A549 (cell line): ENCODE measurements at regions not wholly inside any gene's neighbourhood (a gene's known extent, or its start where the extent isn't known, plus 50 kb on each side); places are given as distances from the start of the nearest gene placed in this dataset.

ENCODE experiments used
- ATAC-seq, 2 experiments: fragments of 200-7000 bp in 1 of 2; fragments of >200 bp in 1 of 2; cut with Nextera tagmentation in 1 of 2; cut with Tn5 transposase in 1 of 2; 3 replicates each; pipeline versions ENCODE4 v1.8.0 to v1.9.1; 2018 to 2020; ENCODE audit warnings: mild to moderate bottlenecking in 1 of 2, moderate library complexity in 1 of 2
- CTCF ChIA-PET: fragments of 300-600 bp; sonication (Branson Sonifier 250); formaldehyde crosslinking; extraction: SDS; loops from one replicate; lab custom pipeline; 2021; ENCODE audit warnings: antibody characterized with exemption, inconsistent platforms; lab: Yijun Ruan, JAX
- POLR2A ChIA-PET: fragments of 350-600 bp; formaldehyde crosslinking; extraction: SDS; loops from one replicate; lab custom pipeline; 2021; ENCODE audit warnings: antibody characterized with exemption, inconsistent platforms; lab: Yijun Ruan, JAX
- DNase-seq, 2 experiments: peaks; one replicate each; pipeline versions ENCODE4 v3.0.0 to v3.0.0-alpha.2; 2011 to 2016; ENCODE audit warnings: low read depth in 1 of 2, low spot score in 1 of 2
- FAIRE-seq: peaks from 2 replicates; lab custom pipeline; 2011; peaks lifted over from hg19 to GRCh38; lab: Jason Lieb, UNC
- H3K27ac ChIP-seq, 2 experiments: fragments of >200 bp; sonication (Bioruptor Twin); formaldehyde crosslinking; 3 replicates each; pipeline ENCODE4 v1.5.1; 2016 to 2017
- H3K4me1 ChIP-seq: fragments of >200 bp; sonication (Bioruptor Twin); formaldehyde crosslinking; 3 replicates; pipeline ENCODE4 v1.6.1; 2016
- H3K4me2 ChIP-seq: fragments of >200 bp; sonication (Bioruptor Twin); formaldehyde crosslinking; 3 replicates; pipeline ENCODE4 v1.6.1; 2016
- H3K4me3 ChIP-seq: fragments of >200 bp; sonication (Bioruptor Twin); formaldehyde crosslinking; 3 replicates; pipeline ENCODE4 v1.5.1; 2016
- H3K9me3 ChIP-seq: fragments of >200 bp; sonication (Bioruptor Twin); formaldehyde crosslinking; 3 replicates; pipeline ENCODE4 v1.6.1; 2016
- CBX8 ChIP-seq: fragments of 200-600 bp; sonication (generic); IDR thresholded peaks from 2 replicates; pipeline ENCODE4 v1.6.1; 2016
- CEBPB ChIP-seq, 2 experiments: fragments of >200 bp in 1 of 2; sonication (Bioruptor Twin) in 1 of 2; formaldehyde crosslinking in 1 of 2; IDR thresholded peaks; 2 replicates each; pipeline ENCODE4 v1.6.1; 2012 to 2016
- CHD4 ChIP-seq: fragments of 200-600 bp; sonication (generic); IDR thresholded peaks from 2 replicates; pipeline ENCODE4 v1.6.1; 2016; ENCODE audit warnings: antibody characterized with exemption, mild to moderate bottlenecking, borderline replicate concordance
- EHMT2 ChIP-seq: fragments of 200-600 bp; sonication (generic); IDR thresholded peaks from 2 replicates; pipeline ENCODE4 v1.6.1; 2016; ENCODE audit warnings: antibody characterized with exemption, low read depth, mild to moderate bottlenecking, moderate library complexity
- EP300 ChIP-seq, 2 experiments: fragments of >200 bp; sonication (Bioruptor Twin); formaldehyde crosslinking; IDR thresholded peaks; 2 replicates in 1 of 2; 3 replicates in 1 of 2; pipeline ENCODE4 v1.6.1; 2016 to 2017
- FOSB ChIP-seq: fragments of 250-450 bp; sonication (Bioruptor Pico); IDR thresholded peaks from 2 replicates; pipeline ENCODE4 v1.5.0; 2020; ENCODE audit warnings: mild to moderate bottlenecking, moderate library complexity
- FOSL2 ChIP-seq, 2 experiments: fragments of 450-650 bp in 1 of 2; fragments of >200 bp in 1 of 2; sonication (Bioruptor Twin) in 1 of 2; formaldehyde crosslinking; IDR thresholded peaks; 2 replicates each; pipeline versions ENCODE4 v1.5.0 to v1.6.1; 2016 to 2020; ENCODE audit warnings: mild to moderate bottlenecking in 1 of 2, moderate library complexity in 1 of 2
- FOXS1 ChIP-seq: fragments of 250-450 bp; sonication (Bioruptor Pico); IDR thresholded peaks from 2 replicates; pipeline ENCODE4 v1.5.0; 2020; ENCODE audit warnings: mild to moderate bottlenecking, moderate library complexity
- HDAC2 ChIP-seq: fragments of 200-600 bp; sonication (generic); IDR thresholded peaks from 2 replicates; pipeline ENCODE4 v1.6.1; 2016
- HOXB13 ChIP-seq: fragments of 250-450 bp; sonication (Bioruptor Pico); IDR thresholded peaks from 2 replicates; pipeline ENCODE4 v1.5.0; 2020; ENCODE audit warnings: low read depth, mild to moderate bottlenecking, moderate library complexity
- HOXB5 ChIP-seq: fragments of 250-450 bp; sonication (Bioruptor Pico); IDR thresholded peaks from 2 replicates; pipeline ENCODE4 v1.5.0; 2020; ENCODE audit warnings: mild to moderate bottlenecking, moderate library complexity
- KDM5A ChIP-seq: fragments of 200-600 bp; sonication (generic); IDR thresholded peaks from 2 replicates; pipeline ENCODE4 v1.6.1; 2016; ENCODE audit warnings: antibody characterized with exemption, mild to moderate bottlenecking
- MAFK ChIP-seq: fragments of 450-650 bp; IDR thresholded peaks from 2 replicates; pipeline ENCODE4 v1.6.1; 2014; ENCODE audit not compliant: partially characterized antibody
- POLR2A ChIP-seq: IDR thresholded peaks from 2 replicates; pipeline ENCODE4 v1.6.1; 2012; ENCODE audit warnings: mild to moderate bottlenecking, low read length
- RAD21 ChIP-seq, 2 experiments: fragments of >200 bp in 1 of 2; sonication (Bioruptor Twin) in 1 of 2; formaldehyde crosslinking in 1 of 2; IDR thresholded peaks in 1 of 2; conservative IDR thresholded peaks in 1 of 2; 2 replicates in 1 of 2; 3 replicates in 1 of 2; pipeline ENCODE4 v1.6.1; 2012 to 2018; ENCODE audit warnings: inconsistent platforms in 1 of 2
- RCOR1 ChIP-seq: fragments of 150-350 bp; IDR thresholded peaks from 2 replicates; pipeline ENCODE4 v1.6.1; 2014; ENCODE audit warnings: antibody characterized with exemption, low read length, low read depth
- RFX5 ChIP-seq: fragments of 450-650 bp; IDR thresholded peaks from 2 replicates; pipeline ENCODE4 v1.7.1; 2014; ENCODE audit warnings: antibody characterized with exemption, mild to moderate bottlenecking, moderate library complexity
- RNF2 ChIP-seq: fragments of 200-600 bp; sonication (generic); IDR thresholded peaks from 2 replicates; pipeline ENCODE4 v1.6.1; 2016; ENCODE audit warnings: low read depth, mild to moderate bottlenecking, antibody characterized with exemption, moderate library complexity, borderline replicate concordance
- TP53 ChIP-seq: fragments of 250-450 bp; sonication (Bioruptor Pico); IDR thresholded peaks from 2 replicates; pipeline ENCODE4 v1.5.0; 2021; ENCODE audit warnings: mild to moderate bottlenecking, moderate library complexity
- WGBS: methylation state at CpG from one replicate; pipeline ENCODE4 v1.1.6; 2017; ENCODE audit errors: missing lambda C conversion rate; 5-methylcytosine and 5-hydroxymethylcytosine counted together
- TF ChIP-seq, protein P1 (sequence below): fragments of 250-450 bp; sonication (Bioruptor Pico); IDR thresholded peaks from 2 replicates; pipeline ENCODE4 v1.5.0; 2021; ENCODE audit warnings: mild to moderate bottlenecking, moderate library complexity, borderline replicate concordance
- TF ChIP-seq, protein P2 (sequence below): fragments of 150-350 bp; IDR thresholded peaks from 2 replicates; pipeline ENCODE4 v1.6.1; 2014; ENCODE audit warnings: low read depth, mild to moderate bottlenecking, low read length

DNA sequence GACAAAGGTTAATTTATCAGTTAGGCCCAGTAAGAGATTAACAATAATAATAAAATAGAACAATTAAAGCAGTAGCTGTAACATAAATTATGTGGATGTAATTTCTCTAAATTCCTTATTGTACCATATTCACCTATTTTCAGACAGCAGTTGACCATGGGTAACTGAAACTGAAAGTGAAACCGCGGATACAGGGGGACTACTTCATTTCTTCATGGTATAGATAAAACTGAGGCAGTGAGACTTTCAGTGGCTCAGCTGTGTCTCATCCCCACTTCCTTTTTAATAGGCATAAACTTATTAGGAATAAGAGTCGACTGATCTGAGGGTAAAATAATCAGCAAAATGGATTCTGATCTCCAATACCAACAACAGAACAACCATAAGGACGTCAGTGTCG, 174.0 kb upstream of the WWC1 start:
- whole genome bisulfite sequencing, result 46% methylated on average over 5 of the region's 5 CpGs
- no peak overlapping the region for H3K4me3 ChIP-seq
- no peak overlapping the region for H3K27ac ChIP-seq
- H3K4me2 ChIP-seq, result peak overlapping the region; percentile 46; the same call in 2 of the 3 replicates
- H3K9me3 ChIP-seq, result no peaks in the 10 kb centered on the region
- CTCF ChIA-PET, result interaction anchor here (0.6 to 1.0 kb wide), 4 partner anchors 91 to 306 kb away, joined by 3 read pairs; no protein-coding TSS in a partner anchor
- FAIRE-seq (no peak), DNase-seq (no peak)
- no peak for TF ChIP-seq POLR2A
- TF ChIP-seq KDM5A, result no peak
- TF ChIP-seq CEBPB (IDR thresholded peaks at IDR 0.05), result no peak
- no peak for TF ChIP-seq HDAC2
- TF ChIP-seq FOXS1 (CRISPR knock-in tag), result no peak
- TF ChIP-seq, all 56 proteins: peak for 0
- H3K4me1 ChIP-seq, result no peaks in the 10 kb centered on the region
- ATAC-seq, result no peak
- POLR2A ChIA-PET, result no interaction called here

DNA sequence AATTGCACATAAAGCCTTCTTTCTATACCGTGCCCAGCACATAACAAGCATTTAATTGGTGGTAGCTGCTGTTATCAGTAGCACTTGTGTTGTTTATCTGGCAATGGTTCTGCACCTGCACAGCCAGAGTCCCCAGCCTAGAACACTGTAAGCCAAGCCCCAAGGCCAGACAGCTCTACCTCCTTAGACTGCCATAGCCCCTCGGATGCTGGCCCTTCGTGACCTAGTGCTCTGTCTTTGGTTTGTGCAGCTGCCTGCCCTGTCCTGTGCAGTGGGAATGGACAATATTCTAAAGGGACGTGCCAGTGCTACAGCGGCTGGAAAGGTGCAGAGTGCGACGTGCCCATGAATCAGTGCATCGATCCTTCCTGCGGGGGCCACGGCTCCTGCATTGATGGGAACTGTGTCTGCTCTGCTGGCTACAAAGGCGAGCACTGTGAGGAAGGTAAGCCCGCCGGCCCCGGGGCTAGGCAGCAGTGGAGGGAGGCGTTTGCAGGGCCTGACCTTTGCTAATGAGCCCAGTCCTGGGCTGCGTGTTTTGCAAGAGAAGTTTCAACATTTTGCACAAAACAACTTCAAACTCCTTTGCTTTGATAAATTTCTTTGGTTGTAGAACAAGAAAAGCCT, 173.3 kb upstream of the WWC1 start:
- H3K9me3 ChIP-seq, result no peaks in the 10 kb centered on the region; the same call in 2 of the 3 replicates
- CTCF ChIA-PET, result interaction anchor here (0.6 to 1.3 kb wide), 5 partner anchors 68 to 348 kb away, joined by 3 read pairs; no protein-coding TSS in a partner anchor
- 55% methylated on average over 16 of the region's 16 CpGs for WGBS
- ATAC-seq (no peak; a peak in 1 of 6 replicates), DNase-seq (no peak), FAIRE-seq (no peak)
- TF ChIP-seq CBX8, result no peak
- TF ChIP-seq CEBPB (IDR thresholded peaks at IDR 0.05), result no peak
- no peak for TF ChIP-seq HOXB13 (CRISPR knock-in tag)
- TF ChIP-seq, protein P1, sequence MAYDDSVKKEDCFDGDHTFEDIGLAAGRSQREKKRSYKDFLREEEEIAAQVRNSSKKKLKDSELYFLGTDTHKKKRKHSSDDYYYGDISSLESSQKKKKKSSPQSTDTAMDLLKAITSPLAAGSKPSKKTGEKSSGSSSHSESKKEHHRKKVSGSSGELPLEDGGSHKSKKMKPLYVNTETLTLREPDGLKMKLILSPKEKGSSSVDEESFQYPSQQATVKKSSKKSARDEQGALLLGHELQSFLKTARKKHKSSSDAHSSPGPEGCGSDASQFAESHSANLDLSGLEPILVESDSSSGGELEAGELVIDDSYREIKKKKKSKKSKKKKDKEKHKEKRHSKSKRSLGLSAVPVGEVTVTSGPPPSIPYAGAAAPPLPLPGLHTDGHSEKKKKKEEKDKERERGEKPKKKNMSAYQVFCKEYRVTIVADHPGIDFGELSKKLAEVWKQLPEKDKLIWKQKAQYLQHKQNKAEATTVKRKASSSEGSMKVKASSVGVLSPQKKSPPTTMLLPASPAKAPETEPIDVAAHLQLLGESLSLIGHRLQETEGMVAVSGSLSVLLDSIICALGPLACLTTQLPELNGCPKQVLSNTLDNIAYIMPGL (CRISPR knock-in tag), result no peak
- no peak for TF ChIP-seq RNF2
- TF ChIP-seq RAD21 (conservative IDR thresholded peaks at IDR 0.05 in 1 of 2, IDR thresholded peaks at IDR 0.05 in 1 of 2), result no peak
- TF ChIP-seq FOSB (CRISPR knock-in tag), result no peak
- TF ChIP-seq TP53 (CRISPR knock-in tag), result no peak
- TF ChIP-seq FOSL2 (IDR thresholded peaks at IDR 0.05), result no peak
- TF ChIP-seq FOSL2 (CRISPR knock-in tag; IDR thresholded peaks at IDR 0.05), result no peak
- TF ChIP-seq, protein P2, sequence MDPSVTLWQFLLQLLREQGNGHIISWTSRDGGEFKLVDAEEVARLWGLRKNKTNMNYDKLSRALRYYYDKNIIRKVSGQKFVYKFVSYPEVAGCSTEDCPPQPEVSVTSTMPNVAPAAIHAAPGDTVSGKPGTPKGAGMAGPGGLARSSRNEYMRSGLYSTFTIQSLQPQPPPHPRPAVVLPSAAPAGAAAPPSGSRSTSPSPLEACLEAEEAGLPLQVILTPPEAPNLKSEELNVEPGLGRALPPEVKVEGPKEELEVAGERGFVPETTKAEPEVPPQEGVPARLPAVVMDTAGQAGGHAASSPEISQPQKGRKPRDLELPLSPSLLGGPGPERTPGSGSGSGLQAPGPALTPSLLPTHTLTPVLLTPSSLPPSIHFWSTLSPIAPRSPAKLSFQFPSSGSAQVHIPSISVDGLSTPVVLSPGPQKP, result no peak
- no peak for TF ChIP-seq RCOR1
- no peak for TF ChIP-seq EP300 (IDR thresholded peaks at IDR 0.05)
- TF ChIP-seq RFX5, result no peak
- TF ChIP-seq HOXB5 (CRISPR knock-in tag), result no peak
- no peak for TF ChIP-seq CHD4
- H3K4me3 ChIP-seq, result no peak overlapping the region
- peak overlapping the region; percentile 46; the same call in 2 of the 3 replicates for H3K4me2 ChIP-seq
- no peaks in the 10 kb centered on the region for H3K4me1 ChIP-seq
- H3K27ac ChIP-seq, result no peak overlapping the region
- POLR2A ChIA-PET, result no interaction called here

DNA sequence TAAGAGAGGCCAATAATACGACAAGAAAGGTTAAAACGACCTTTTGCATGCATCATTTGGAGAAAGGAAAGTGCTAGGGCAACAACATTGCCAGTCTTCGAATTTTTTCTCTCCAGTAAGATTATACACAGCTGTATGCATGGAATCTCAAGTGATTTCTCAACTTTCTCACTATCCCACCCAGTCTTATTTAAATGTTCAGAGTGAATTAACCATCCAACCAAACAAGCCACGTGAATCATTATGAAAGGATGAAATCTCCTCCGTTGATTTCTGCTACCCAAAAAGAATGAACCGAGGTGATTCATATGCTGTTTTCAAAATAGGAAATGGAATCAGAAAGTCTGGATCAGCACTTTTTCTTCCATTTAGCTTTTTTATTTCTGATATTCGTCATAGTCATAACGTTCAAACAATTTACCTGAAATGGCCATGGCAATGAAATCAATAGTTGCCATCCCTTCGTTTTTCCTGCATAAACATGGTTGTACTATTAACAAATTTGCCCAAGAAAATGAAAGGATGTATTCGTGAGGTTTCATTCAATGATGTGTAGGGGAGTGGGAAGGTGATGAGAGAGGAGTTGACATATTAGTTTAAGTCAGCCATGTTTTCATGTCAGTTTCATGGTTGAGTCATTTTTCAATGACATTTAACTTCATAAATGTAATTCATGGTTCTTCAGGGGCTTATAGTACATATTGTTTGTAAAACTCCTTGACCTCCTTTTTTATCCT, 170.9 kb upstream of the WWC1 start:
- no peak for ATAC-seq
- TF ChIP-seq EHMT2 (no peak), MAFK (peak; percentile 84)
- TF ChIP-seq, all 56 proteins: peak for 1
- Histone ChIP-seq H3K4me1 (no peaks in the 10 kb centered on the region), H3K4me2 (no peak overlapping the region), H3K4me3 (no peak overlapping the region), H3K27ac (no peak overlapping the region), H3K9me3 (no peaks in the 10 kb centered on the region; the same call in 2 of the 3 replicates)
- no peak for DNase-seq
- ChIA-PET POLR2A (no interaction called here), CTCF (interaction anchor here (0.6 to 1.4 kb wide), 4 partner anchors 9 to 1460 kb away, joined by 3 to 5 read pairs (median 4); no protein-coding TSS in a partner anchor)
- 12% methylated on average over 10 of the region's 10 CpGs for WGBS
- FAIRE-seq, result peak; percentile 56
